Right lobe of liver (tissue), 6 donors: ENCODE measurements at regions not wholly inside any gene's neighbourhood (a gene's known extent, or its start where the extent isn't known, plus 50 kb on each side); places are given as distances from the start of the nearest gene placed in this dataset.
A peak's percentile ranks its signal among the peaks of the same experiment; 100 is the strongest.

Source experiments
- ATAC-seq, 4 donors: fragments of 200-7000 bp; cut with Tn5 transposase; one replicate each; pipeline ENCODE4 v1.9.1; 2020; ENCODE audit warnings: mild to moderate bottlenecking in 4 of 4, moderate library complexity in 4 of 4
- DNase-seq, 3 donors: peaks; one replicate each; pipeline ENCODE4 v3.0.0-alpha.2; 2020
- H3K27ac ChIP-seq, 3 donors: fragments of 200-600 bp; one replicate each; pipeline ENCODE4 v1.8.0; 2022
- H3K27me3 ChIP-seq, 2 donors: fragments of 200-600 bp; one replicate each; pipeline ENCODE4 v1.8.0; 2022
- H3K36me3 ChIP-seq, 4 donors: fragments of 200-600 bp; sonication (generic) in 1 of 4; one replicate each; pipeline versions ENCODE4 v1.5.1 to v1.8.0; 2017 to 2022; ENCODE audit warnings: control low read depth in 1 of 4
- H3K4me1 ChIP-seq, 4 donors: fragments of 200-600 bp; sonication (generic) in 1 of 4; one replicate each; pipeline versions ENCODE4 v1.5.1 to v1.8.0; 2017 to 2022; ENCODE audit warnings: control low read depth in 1 of 4
- H3K4me3 ChIP-seq, 3 donors: fragments of 200-600 bp; one replicate each; pipeline ENCODE4 v1.8.0; 2022
- H3K9me3 ChIP-seq, 4 donors: fragments of 200-600 bp; sonication (generic) in 1 of 4; one replicate each; pipeline versions ENCODE4 v1.5.1 to v1.8.0; 2017 to 2022; ENCODE audit warnings: control low read depth in 1 of 4
- POLR2A ChIP-seq: fragments of 450-650 bp; IDR thresholded peaks from one replicate; pipeline ENCODE4 v1.6.1; 2017; ENCODE audit warnings: antibody characterized with exemption, mild to moderate bottlenecking
- WGBS: methylation state at CpG from one replicate; pipeline ENCODE4 v1.1.6; 2018; ENCODE audit warnings: low coverage, low lambda C conversion rate; ENCODE audit not compliant: insufficient coverage; ENCODE audit errors: missing lambda C conversion rate; 5-methylcytosine and 5-hydroxymethylcytosine counted together
- intact Hi-C, 2 donors: fragments of 100-400 bp; cut with DNase I; formaldehyde crosslinking; loops; one replicate each; pipeline versions ENCODE4 v1.11.2 to v1.14.1; 2022
- TF ChIP-seq, protein P1 (sequence below), 4 donors: fragments of 200-600 bp in 3 of 4; fragments of 450-650 bp in 1 of 4; IDR thresholded peaks; one replicate each; pipeline versions ENCODE4 v1.5.1 to v1.8.0; 2016 to 2022; ENCODE audit warnings: antibody characterized with exemption in 4 of 4, mild to moderate bottlenecking in 2 of 4
- donor health status: DM: no; HTN: yes; CAD: no.
- donor health status: DM: no; HTN: no; CAD: no.
- donor health status: DM: no; HTN: no; CAD: no.
- donor health status: DM: no; HTN: yes; CAD: no.
- donor health status: DM: no; HTN: yes; CAD: no.

DNA sequence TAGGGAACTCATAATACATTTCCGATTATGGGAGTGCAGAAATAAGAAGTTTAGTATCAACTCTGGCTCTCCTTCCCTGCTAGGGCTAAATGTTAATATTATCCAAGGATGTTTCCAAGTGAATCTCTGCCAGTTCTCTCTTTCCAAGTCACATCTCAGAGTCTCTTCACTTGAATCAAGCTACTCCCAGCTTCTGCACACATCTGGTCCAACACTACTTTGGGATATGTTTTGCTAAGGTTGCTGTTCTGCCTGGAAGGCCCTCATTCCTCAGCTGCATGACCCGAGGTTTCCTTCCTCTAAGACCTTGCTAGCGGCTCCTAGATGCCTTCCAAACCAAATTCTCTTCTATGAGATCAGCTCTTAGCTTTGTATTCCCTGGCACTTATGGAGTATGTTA, 331.8 kb downstream of the GJA1 start:
- TF ChIP-seq, protein P1, sequence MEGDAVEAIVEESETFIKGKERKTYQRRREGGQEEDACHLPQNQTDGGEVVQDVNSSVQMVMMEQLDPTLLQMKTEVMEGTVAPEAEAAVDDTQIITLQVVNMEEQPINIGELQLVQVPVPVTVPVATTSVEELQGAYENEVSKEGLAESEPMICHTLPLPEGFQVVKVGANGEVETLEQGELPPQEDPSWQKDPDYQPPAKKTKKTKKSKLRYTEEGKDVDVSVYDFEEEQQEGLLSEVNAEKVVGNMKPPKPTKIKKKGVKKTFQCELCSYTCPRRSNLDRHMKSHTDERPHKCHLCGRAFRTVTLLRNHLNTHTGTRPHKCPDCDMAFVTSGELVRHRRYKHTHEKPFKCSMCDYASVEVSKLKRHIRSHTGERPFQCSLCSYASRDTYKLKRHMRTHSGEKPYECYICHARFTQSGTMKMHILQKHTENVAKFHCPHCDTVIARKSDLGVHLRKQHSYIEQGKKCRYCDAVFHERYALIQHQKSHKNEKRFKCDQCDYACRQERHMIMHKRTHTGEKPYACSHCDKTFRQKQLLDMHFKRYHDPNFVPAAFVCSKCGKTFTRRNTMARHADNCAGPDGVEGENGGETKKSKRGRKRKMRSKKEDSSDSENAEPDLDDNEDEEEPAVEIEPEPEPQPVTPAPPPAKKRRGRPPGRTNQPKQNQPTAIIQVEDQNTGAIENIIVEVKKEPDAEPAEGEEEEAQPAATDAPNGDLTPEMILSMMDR (IDR thresholded peaks at IDR 0.05) = no peak
- no peak for TF ChIP-seq POLR2A
- intact Hi-C loops = no loop called here
- no peak overlapping the region for H3K27ac ChIP-seq
- H3K4me1 ChIP-seq = no peaks in the 10 kb centered on the region
- 29% methylated on average over 3 of the region's 3 CpGs for WGBS
- H3K36me3 ChIP-seq = no peaks in the 10 kb centered on the region
- DNase-seq = no peak
- H3K9me3 ChIP-seq = no peaks in the 10 kb centered on the region
- H3K27me3 ChIP-seq = no peaks in the 10 kb centered on the region
- ATAC-seq = no peak
- H3K4me3 ChIP-seq = no peak overlapping the region

DNA sequence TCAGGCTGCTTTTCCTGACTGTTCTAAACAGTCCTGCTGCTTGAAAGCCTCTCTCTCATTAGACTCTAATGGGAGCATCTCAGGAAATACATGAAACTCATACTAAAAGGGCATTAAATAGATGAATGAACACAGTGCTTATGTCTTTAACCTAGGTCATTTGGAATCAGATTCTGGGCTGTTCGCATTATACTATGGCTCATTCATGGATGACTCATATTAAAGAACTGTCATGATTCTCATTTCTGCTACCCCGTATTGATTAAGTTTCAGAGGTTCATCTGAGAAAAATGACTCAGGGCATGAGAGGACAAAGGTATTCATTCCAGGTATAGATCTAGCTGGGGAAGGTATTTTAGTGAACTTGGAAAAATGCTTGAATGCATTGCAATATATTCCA, 335.5 kb downstream of the GJA1 start:
- intact Hi-C loops = no loop called here

DNA sequence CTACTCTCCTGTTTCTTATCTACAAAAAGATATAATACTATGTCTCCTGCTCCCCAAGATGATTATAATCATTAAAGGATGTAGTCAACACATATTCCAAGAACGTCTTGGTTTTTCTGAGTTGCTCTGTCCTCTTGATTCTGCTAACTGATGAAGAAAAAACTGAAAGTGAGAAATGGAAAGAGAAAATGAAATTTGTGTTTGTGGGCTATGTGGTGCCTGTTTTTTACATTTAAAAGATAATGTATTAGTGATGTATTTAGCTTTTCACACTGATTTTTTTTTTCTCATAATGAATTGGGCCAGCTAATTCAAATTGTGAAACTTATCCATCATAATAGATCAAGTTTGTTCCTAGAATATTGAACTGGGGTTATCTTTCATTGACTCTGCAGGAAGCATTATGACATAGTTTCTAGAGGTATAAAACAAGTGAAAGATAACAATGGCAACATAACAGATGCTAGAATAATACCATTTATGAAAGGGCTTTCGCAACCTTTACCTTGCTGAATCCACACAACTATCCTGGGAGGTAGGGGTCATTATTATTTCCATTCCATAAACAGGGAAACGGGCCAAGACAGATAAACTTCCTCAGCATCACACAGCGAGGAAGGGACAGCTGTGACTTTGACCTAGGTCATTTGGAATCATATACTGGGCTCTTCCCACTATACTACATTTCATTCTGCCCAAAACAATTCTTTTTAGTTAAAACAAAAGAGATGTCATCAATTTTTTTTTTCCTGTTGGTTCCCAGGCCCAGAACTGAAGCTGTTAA, 336.7 kb downstream of the GJA1 start:
- WGBS = 34% methylated on average over 4 of the region's 4 CpGs
- no peak overlapping the region for H3K27ac ChIP-seq
- TF ChIP-seq, protein P1 (IDR thresholded peaks at IDR 0.05) = no peak
- TF ChIP-seq POLR2A = no peak
- no peaks in the 10 kb centered on the region for H3K27me3 ChIP-seq
- no peaks in the 10 kb centered on the region for H3K9me3 ChIP-seq
- intact Hi-C loops = no loop called here
- DNase-seq (no peak), ATAC-seq (peak in 3 of 4 donors; percentile 25 to 61 (median 40))
- H3K4me1 ChIP-seq = no peaks in the 10 kb centered on the region
- no peak overlapping the region for H3K4me3 ChIP-seq
- no peaks in the 10 kb centered on the region for H3K36me3 ChIP-seq

More for the DNA sequence above, 335.5 kb downstream of the GJA1 start:
- Histone ChIP-seq H3K4me1 (no peaks in the 10 kb centered on the region), H3K4me3 (no peak overlapping the region), H3K36me3 (no peaks in the 10 kb centered on the region), H3K27me3 (no peaks in the 10 kb centered on the region), H3K27ac (no peak overlapping the region), H3K9me3 (no peaks in the 10 kb centered on the region)
- no peak for TF ChIP-seq POLR2A
- TF ChIP-seq, protein P1 (IDR thresholded peaks at IDR 0.05) = no peak
- ATAC-seq (no peak), DNase-seq (no peak)
- 80% methylated on average over 2 of the region's 2 CpGs for WGBS

DNA sequence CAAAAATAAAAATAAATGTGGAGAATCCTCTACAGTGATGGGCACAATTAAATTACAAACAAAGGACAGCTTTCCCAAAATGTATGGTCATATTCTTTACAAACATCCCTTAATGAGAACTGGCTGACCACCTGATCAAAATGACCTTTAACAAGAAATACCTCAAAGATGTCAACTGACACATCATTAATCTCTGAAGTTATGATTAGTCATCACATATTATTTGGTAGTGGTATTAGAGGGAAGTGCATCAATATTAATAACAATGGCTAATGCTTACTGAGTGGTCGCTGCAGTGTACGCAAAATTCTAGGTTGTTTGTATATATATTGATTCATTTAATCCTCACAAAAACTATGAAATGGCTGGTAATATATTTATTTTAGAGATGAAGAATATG, 340.6 kb downstream of the GJA1 start:
- H3K27ac ChIP-seq = no peak overlapping the region
- DNase-seq = no peak
- no peaks in the 10 kb centered on the region for H3K4me1 ChIP-seq
- H3K4me3 ChIP-seq = no peak overlapping the region
- intact Hi-C loops = no loop called here
- TF ChIP-seq, protein P1 (IDR thresholded peaks at IDR 0.05) = no peak
- TF ChIP-seq POLR2A = no peak
- no peak for ATAC-seq
- 77% methylated on average over 2 of the region's 2 CpGs for WGBS
- no peaks in the 10 kb centered on the region for H3K9me3 ChIP-seq
- no peaks in the 10 kb centered on the region for H3K27me3 ChIP-seq
- no peaks in the 10 kb centered on the region for H3K36me3 ChIP-seq
